Glomerular endothelial cell (primary cell): ENCODE measurements at regions not wholly inside any gene's neighbourhood (a gene's known extent, or its start where the extent isn't known, plus 50 kb on each side); places are given as distances from the start of the nearest gene placed in this dataset.
"Not testable (repeated sequence)": the region's sequence is repeated elsewhere in the genome, so short reads cannot be mapped to it uniquely, and the experiment has no call there.

Source experiments
- DNase-seq: peaks from one replicate; pipeline ENCODE4 v3.0.0-alpha.2; 2011; ENCODE audit warnings: low read depth, low spot score; ENCODE audit errors: extremely low read depth

- DNase-seq: no peak
Measured at GRCh38 chr17:12195418-12195817, 174.7 kb downstream of the MAP2K4 start.

- no peak for DNase-seq
Measured at GRCh38 chr17:12201294-12201880, 180.7 kb downstream of the MAP2K4 start.

GRCh38 chr17:12209632-12210191 lies 189.0 kb downstream of the MAP2K4 start:
- DNase-seq: no peak

- not testable (repeated sequence) for DNase-seq
Measured at GRCh38 chr17:12220714-12221439, 200.2 kb downstream of the MAP2K4 start.

DNA sequence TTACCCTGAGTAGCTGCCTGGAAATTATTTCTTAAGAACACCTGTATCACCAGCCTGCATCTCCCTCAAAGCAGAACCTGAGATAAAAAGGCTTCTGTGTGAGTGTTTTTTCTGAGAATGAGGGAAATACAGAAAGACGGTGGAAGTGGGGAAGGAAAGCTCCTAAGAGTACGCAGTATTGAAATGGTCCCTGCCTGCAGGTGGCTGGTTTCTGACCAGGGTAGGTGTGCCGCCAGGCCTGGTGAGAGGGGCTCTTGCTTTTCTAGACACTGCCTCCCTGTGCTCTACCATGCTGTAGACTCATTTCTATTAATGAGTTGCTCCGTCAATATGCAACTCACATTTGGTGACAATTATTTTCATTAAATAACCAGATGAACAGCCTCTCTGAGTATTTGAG lies 201.7 kb downstream of the MAP2K4 start:
- DNase-seq: no peak

GRCh38 chr17:12227547-12227946 lies 206.9 kb downstream of the MAP2K4 start:
- no peak for DNase-seq

DNA sequence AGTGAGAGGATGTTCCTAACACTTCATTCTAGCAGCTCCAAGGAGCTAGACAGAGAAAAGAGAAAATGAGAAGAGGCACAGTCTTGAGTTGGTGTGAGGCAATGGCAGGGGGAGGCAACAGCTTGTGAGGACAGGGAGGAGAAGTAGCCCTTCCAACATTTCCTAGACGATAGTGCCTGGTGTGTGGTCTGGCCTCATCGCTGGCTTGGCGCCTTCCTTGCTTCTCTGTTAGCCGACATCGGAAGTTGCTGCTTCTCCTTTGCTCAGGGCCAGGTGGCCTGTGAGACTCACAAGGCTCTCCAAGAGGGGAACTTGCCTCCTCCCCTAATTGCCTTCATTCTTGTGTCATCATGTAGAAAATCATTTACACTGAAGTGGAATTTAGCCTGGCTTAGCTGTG lies 208.7 kb downstream of the MAP2K4 start:
- DNase-seq: no peak

GRCh38 chr17:12230481-12231354 lies 210.0 kb downstream of the MAP2K4 start:
- no peak for DNase-seq

DNA sequence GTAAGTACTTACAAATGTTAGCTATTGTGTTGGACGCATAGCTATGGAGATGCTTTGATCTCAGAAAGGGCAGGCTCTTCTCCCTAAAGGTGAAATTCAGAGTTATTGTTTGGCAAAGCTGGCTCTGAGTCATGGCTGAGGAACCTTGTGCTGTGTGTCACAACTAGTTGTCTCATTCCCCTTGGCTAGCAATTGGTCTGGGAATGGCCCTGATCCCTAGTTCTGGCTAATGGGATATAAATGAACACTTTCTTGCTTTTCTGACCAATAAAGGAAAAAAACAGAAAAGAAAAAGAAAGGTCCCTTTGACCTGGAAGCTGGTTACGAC lies 210.6 kb downstream of the MAP2K4 start:
- DNase-seq: no peak

DNA sequence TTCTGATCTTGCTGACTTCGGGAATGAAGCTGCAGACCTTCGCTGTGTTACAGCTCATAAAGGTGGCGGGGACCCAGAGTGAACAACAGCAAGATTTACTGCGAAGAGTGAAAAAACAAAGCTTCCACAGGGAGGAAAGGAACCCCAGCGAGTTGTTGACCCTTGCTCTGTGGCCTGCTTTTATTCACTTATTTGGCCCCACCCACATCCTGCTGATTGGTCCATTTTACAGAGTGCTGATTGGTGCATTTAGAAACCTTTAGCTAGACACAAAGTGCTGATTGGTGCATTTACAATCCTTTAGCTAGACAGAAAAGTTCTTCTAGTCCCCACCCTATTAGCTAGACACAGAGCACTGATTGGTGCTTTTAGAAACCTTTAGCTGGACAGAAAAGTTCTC lies 218.3 kb downstream of the MAP2K4 start:
- not testable (repeated sequence) for DNase-seq

GRCh38 chr17:12242345-12242954 lies 221.8 kb downstream of the MAP2K4 start:
- no peak for DNase-seq

DNA sequence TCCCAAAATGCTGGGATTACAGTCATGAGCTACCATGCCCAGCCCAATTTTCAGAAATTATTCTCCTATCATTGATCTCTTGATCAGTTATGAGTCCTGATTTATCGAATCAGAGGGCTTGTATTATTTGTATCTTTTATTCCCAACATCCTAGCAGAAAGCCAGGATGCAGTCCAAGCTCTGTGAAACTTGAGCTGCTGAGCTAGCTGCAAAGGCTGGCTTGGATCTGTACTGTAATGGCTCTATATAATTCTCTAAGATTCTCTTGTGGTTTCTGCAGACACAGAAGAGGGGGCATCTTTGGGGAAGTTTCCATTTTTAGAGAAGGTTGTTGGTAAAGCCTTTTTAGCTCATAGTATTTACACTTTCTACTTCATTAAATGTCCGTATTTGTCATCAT lies 227.1 kb downstream of the MAP2K4 start:
- DNase-seq: no peak

DNA sequence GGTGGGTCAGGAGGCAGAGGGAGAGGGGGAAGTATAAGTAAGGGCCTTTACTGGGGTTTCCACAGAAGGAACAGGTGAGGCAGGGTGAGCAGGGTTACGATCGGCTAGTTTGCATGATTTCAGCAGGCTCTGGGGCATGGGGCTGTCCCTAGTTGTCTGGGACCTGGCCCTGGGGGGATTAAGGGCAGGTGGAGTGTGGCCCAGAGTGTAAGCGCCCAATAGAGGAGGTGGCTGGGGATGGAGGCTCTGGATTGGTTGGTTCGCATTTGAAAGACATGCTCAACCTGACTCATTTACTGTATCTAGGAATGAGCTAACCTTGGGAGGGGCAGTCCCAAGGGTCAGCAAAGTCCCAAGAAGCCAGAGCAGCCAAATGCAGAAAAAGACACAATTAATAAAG lies 230.3 kb downstream of the MAP2K4 start:
- DNase-seq: no peak

GRCh38 chr17:12252462-12252861 lies 231.8 kb downstream of the MAP2K4 start:
- no peak for DNase-seq

DNA sequence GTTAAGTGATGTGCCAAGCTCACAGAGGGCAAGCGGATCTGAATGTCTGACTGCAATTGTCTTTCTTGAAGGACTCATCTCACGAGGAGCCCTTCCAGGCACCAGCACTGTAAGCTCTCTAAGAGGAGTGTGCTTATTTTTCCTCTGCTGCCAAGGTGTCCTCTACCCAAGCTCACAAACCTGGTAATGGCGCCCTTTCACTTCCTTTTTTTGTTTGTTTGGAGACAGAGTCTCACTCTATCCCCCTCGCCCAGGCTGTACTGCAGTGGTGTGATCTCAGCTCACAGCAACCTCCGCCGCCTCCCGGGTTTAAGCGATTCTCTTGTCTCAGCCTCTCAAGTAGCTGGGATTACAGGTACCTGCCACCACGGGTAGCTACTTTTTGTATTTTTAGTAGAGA lies 233.8 kb downstream of the MAP2K4 start:
- DNase-seq: no peak

DNA sequence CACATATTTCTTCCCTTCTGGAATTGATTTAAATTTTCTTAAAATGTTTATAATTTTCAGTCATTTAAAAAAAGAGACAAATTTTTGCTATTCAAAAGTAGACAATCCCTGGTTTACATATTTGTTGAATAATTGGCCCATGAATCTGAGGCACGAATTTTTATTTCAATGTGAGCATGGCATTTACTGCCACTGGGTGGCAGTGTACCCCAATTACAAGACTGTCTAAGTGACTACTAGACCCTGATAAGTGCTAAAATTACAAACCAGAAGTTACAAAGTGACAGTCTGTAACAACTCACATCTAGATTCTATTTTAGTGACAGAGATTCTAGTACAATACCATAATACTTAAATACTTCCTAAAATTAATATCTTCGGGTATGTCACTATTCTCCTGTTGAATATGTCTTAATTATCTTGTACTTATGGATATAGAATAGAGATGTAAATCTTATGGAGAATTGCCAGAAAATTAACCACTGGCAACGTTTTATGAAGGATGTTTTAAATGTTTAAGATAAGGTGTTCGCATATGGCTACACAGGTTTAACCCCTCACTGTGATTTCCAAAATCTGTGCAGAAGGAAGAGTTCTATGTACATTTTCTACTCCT lies 235.8 kb downstream of the MAP2K4 start:
- DNase-seq: no peak

- no peak for DNase-seq
Measured at GRCh38 chr17:12257176-12257575, 236.5 kb downstream of the MAP2K4 start.

DNA sequence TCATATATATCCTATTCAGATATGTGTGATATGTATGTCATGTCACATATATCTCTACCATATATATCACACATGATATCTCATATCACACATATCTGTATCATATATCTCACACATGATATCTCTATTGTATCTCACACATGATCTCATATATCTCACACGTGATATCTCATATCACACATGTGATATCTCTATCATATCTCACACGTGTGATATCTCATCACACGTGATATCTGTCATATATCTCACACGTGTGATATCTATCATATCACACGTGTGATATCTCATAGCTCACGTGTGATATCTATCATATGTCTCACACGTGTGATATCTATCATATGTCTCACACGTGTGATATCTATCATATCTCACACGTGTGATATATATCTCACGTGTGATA lies 240.7 kb downstream of the MAP2K4 start:
- DNase-seq: no peak

DNA sequence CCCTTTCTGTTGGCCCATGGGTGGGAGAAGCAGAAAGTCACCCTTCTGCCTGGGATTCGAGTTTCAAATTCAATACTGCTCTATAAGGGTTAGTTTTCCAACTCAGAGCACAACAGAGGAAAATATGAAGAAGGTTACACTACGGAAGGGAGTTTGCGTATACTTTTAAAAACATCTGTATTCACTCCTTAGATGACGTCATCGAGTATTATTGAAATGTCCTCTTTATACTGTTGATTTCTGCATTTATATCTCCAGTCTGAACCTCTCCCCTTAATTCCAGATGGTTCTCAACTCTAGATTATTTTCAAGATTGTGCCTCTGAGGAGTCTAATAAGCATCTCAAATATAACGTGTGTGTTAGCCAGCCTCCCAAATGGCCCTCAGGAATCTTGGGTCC lies 249.1 kb downstream of the MAP2K4 start:
- DNase-seq: no peak

GRCh38 chr17:12277827-12278226 lies 257.1 kb downstream of the MAP2K4 start:
- no peak for DNase-seq

- peak; percentile 27 for DNase-seq
Measured at GRCh38 chr17:12282056-12282455, 261.4 kb downstream of the MAP2K4 start.
